ENCODE measurements at regions not wholly inside any gene's neighbourhood (a gene's known extent, or its start where the extent isn't known, plus 50 kb on each side); places are given as distances from the start of the nearest gene placed in this dataset.
A peak's percentile ranks its signal among the peaks of the same experiment; 100 is the strongest.
"Not testable (repeated sequence)": the region's sequence is repeated elsewhere in the genome, so short reads cannot be mapped to it uniquely, and the experiment has no call there.

- no peak for DNase-seq
Observed at GRCh38 chr16:7964744-7965143, 625.6 kb downstream of the TMEM114 start.

- no peak for DNase-seq
Observed at GRCh38 chr16:7964167-7964566, 626.1 kb downstream of the TMEM114 start.

- DNase-seq, result no peak
Observed at GRCh38 chr16:7962091-7962879, 628.0 kb downstream of the TMEM114 start.

- no peak for DNase-seq
Observed at GRCh38 chr16:7957151-7957550, 624.5 kb downstream of the RBFOX1 start.

- DNase-seq, result no peak
Observed at GRCh38 chr16:7953360-7953759, 620.7 kb downstream of the RBFOX1 start.

GRCh38 chr16:7946142-7946541 is 613.5 kb downstream of the RBFOX1 start:
- DNase-seq, result peak in 1 of 51 donors; percentile 1

GRCh38 chr16:7938175-7938574 is 605.5 kb downstream of the RBFOX1 start:
- DNase-seq, result no peak

GRCh38 chr16:7921345-7921744 is 588.7 kb downstream of the RBFOX1 start:
- DNase-seq, result no peak

- DNase-seq, result no peak
Observed at GRCh38 chr16:7919782-7920181, 587.1 kb downstream of the RBFOX1 start.

GRCh38 chr16:7914748-7915147 is 582.1 kb downstream of the RBFOX1 start:
- DNase-seq, result no peak

- no peak for DNase-seq
Observed at GRCh38 chr16:7912132-7912531, 579.5 kb downstream of the RBFOX1 start.

- DNase-seq, result no peak
Observed at GRCh38 chr16:7910116-7910515, 577.5 kb downstream of the RBFOX1 start.

- DNase-seq, result peak in 7 of 51 donors; percentile 0 to 13 (median 2)
Observed at GRCh38 chr16:7888411-7888810, 555.8 kb downstream of the RBFOX1 start.

- DNase-seq, result peak in 2 of 51 donors; percentile 0 to 3
Observed at GRCh38 chr16:7887316-7887715, 554.7 kb downstream of the RBFOX1 start.

GRCh38 chr16:7871979-7872378 is 539.3 kb downstream of the RBFOX1 start:
- no peak for DNase-seq

- no peak for DNase-seq
Observed at GRCh38 chr16:7871371-7871770, 538.7 kb downstream of the RBFOX1 start.

GRCh38 chr16:7867831-7868230 is 535.2 kb downstream of the RBFOX1 start:
- DNase-seq, result no peak

- no peak for DNase-seq
Observed at GRCh38 chr16:7866144-7866543, 533.5 kb downstream of the RBFOX1 start.

GRCh38 chr16:7865393-7865792 is 532.7 kb downstream of the RBFOX1 start:
- DNase-seq, result not testable (repeated sequence)

GRCh38 chr16:7861891-7862582 is 529.4 kb downstream of the RBFOX1 start:
- no peak for DNase-seq

- DNase-seq, result no peak
Observed at GRCh38 chr16:7853197-7853596, 520.6 kb downstream of the RBFOX1 start.

GRCh38 chr16:7849841-7850240 is 517.2 kb downstream of the RBFOX1 start:
- no peak for DNase-seq

- no peak for DNase-seq
Observed at GRCh38 chr16:7843261-7843660, 510.6 kb downstream of the RBFOX1 start.

Measured in hypothalamus (tissue), 51 donors.